ENCODE measurements at regions not wholly inside any gene's neighbourhood (a gene's known extent, or its start where the extent isn't known, plus 50 kb on each side); places are given as distances from the start of the nearest gene placed in this dataset.

GRCh38 chr1:221328371-221328770, 413.5 kb downstream of the DUSP10 start (continued):
- no peak for TF ChIP-seq ZBTB40 (IDR thresholded peaks at IDR 0.05; ENCODE audit: borderline replicate concordance)

GRCh38 chr1:221331273-221332183, 410.4 kb downstream of the DUSP10 start:
- POLR2A ChIA-PET, result no interaction called here
- WGBS (ENCODE audit: insufficient coverage, insufficient replicate concordance, low lambda C conversion rate, missing lambda C conversion rate), result 50% methylated on average over 1 of the region's 1 CpG
- H3K4me1 ChIP-seq (ENCODE audit: control insufficient read depth, insufficient read depth, low read length), result no peaks in the 10 kb centered on the region
- no peak overlapping the region for H3K9ac ChIP-seq (ENCODE audit: control insufficient read depth, insufficient read depth, low read length)
- CTCF ChIA-PET, result no interaction called here
- no peaks in the 10 kb centered on the region; a peak in 1 of 4 replicates for H3K27me3 ChIP-seq (replicated peaks in 1 of 2; ENCODE audit: control insufficient read depth in 2 of 2, insufficient read depth in 2 of 2, low read length in 1 of 2)
- SMC1A ChIA-PET (ENCODE audit: uncharacterized antibody, unreplicated experiment), result interaction anchor here (1.0 kb wide), 1 partner anchor 67 kb away, joined by 3 read pairs; no protein-coding TSS in a partner anchor
- no peak for ATAC-seq
- H4K20me1 ChIP-seq (ENCODE audit: control insufficient read depth, insufficient read depth), result no peaks in the 10 kb centered on the region
- no peaks in the 10 kb centered on the region for H3K9me3 ChIP-seq (replicated peaks; ENCODE audit: control insufficient read depth, insufficient read depth, low read length)
- no TSS peak for BruUV-seq (replicated peaks)
- H3K36me3 ChIP-seq (ENCODE audit: control insufficient read depth in 2 of 2, insufficient read depth in 2 of 2, low read length in 1 of 2), result no peaks in the 10 kb centered on the region
- no peak overlapping the region for H2AFZ ChIP-seq (ENCODE audit: control insufficient read depth, low read depth, low read length)
- in situ Hi-C loops (cut with MboI) (no loop called here), intact Hi-C loops (cut with micrococcal nuclease; ENCODE audit: unreplicated experiment) (no loop called here)
- H3K79me2 ChIP-seq (ENCODE audit: control insufficient read depth, insufficient read depth, low read length), result no peaks in the 10 kb centered on the region
- FAIRE-seq, result no peak
- H3K4me2 ChIP-seq (ENCODE audit: control insufficient read depth, insufficient read depth), result no peak overlapping the region
- no peak overlapping the region for H3K4me3 ChIP-seq
- no peak overlapping the region for H3K27ac ChIP-seq (ENCODE audit: control insufficient read depth, insufficient read depth)
- no peak for DNase-seq (ENCODE audit: low read depth, low spot score)
- RAD21 ChIA-PET (ENCODE audit: unreplicated experiment), result no interaction called here
- TF ChIP-seq DPF2 (IDR thresholded peaks at IDR 0.05), result no peak
- TF ChIP-seq ATF3 (IDR thresholded peaks at IDR 0.05; ENCODE audit: borderline replicate concordance, extremely low read depth, low read depth, low read length), result no peak
- no peak for TF ChIP-seq EED (IDR thresholded peaks at IDR 0.05; ENCODE audit: low read depth)
- TF ChIP-seq CHD2 (IDR thresholded peaks at IDR 0.05; ENCODE audit: borderline replicate concordance, low read depth, low read length), result no peak
- no peak for TF ChIP-seq CHD1 (IDR thresholded peaks at IDR 0.05; ENCODE audit: low read depth, low read length)
- TF ChIP-seq SPI1 (IDR thresholded peaks at IDR 0.05; ENCODE audit: borderline replicate concordance, insufficient read depth, low read depth, low read length), result no peak
- TF ChIP-seq MTA3 (IDR thresholded peaks at IDR 0.05; ENCODE audit: borderline replicate concordance, low read length), result no peak
- TF ChIP-seq RELB (IDR thresholded peaks at IDR 0.05; ENCODE audit: low read depth), result no peak
- TF ChIP-seq CEBPZ (IDR thresholded peaks at IDR 0.05; ENCODE audit: low read depth, low read length), result no peak
